Skeletal muscle cell (primary cell): ENCODE measurements at regions not wholly inside any gene's neighbourhood (a gene's known extent, or its start where the extent isn't known, plus 50 kb on each side); places are given as distances from the start of the nearest gene placed in this dataset.
"Not testable (repeated sequence)": the region's sequence is repeated elsewhere in the genome, so short reads cannot be mapped to it uniquely, and the experiment has no call there.

Experiments
- DNase-seq: peaks from one replicate; pipeline ENCODE4 v3.0.0-alpha.2; 2010; ENCODE audit warnings: low read depth
- H3K4me3 ChIP-seq: 2 replicates; pipeline ENCODE4 v1.5.1; 2011; ENCODE audit warnings: low read depth, mild to moderate bottlenecking, control low read depth, low read length, moderate library complexity

DNA sequence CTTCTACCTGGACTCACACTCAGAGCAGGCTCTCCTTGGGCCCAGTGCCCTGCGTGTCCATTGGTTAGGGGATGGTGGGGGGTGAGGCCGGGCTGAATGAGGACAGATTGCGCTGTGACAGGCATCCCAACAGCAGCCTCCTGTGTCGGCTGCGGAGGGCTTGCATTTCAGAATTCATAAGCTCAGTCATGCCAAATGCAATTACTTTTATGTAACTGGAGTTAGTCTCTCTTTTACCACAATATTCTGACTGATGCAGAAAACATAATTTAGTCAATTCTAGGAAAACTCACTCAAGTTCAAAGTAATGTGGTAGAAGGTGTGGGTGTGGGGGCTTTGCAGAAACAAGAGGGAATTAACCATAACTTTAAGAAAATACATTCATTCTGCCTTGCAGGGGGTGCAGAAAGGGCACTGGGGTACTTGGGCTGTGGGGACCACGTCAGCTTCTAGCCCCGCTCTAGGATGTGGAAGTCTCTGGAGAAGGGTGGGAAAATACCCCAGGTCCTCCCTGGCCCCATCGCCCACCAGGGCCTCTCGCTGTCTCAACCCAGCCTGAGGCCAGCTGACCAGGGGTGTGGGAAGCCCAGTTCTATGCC is 257.7 kb downstream of the ADGRD1 start:
- H3K4me3 ChIP-seq, result no peak overlapping the region
- no peak for DNase-seq

DNA sequence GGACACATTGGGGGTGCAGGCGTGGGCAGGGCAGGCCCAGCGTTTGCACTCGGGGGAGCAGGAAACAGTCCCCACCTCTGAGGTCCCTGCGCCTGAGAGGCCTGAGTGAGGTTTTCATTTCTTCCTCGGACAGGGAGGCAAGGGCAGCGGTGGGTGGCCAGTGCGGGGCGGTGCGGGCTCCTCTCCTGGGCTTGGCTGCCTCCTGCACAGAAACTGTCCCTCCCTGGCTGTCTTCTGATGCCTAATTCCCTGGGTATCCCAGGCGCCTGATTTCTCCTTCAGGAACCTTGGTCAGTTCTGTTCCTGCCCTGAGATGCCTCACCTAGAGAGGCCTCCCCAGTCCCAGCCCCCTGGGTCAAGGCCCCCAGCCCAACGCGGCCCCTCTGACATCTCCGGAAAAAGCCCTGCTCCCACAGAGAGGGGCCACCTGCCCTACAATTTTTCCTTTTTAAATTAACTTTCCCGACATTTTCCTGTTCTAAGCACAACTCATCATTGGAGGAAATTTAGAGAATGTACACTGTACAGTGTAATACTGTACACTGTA is 260.3 kb downstream of the ADGRD1 start:
- DNase-seq, result no peak
- H3K4me3 ChIP-seq, result no peak overlapping the region

DNA sequence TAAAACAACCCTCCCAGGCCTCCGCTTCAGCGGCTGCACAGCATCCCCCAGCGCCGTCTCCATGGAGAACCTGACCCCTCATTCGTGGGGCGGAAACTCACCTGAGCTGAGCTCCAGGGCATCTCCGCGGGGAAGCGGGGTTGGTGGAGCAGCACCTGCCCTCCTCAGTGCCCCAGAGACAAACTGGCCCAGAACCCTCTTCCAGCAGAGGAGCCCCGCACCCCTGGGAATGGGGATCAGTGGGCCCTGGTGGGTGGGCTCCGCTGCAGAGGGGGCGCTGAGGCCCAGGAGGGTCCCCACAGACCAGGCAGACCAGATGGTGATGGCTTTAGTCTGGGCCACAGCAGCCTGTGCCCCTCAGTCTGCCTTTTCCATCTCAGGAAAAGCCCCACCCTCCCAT is 261.2 kb downstream of the ADGRD1 start:
- DNase-seq, H3K4me3 ChIP-seq: not testable (repeated sequence)

DNA sequence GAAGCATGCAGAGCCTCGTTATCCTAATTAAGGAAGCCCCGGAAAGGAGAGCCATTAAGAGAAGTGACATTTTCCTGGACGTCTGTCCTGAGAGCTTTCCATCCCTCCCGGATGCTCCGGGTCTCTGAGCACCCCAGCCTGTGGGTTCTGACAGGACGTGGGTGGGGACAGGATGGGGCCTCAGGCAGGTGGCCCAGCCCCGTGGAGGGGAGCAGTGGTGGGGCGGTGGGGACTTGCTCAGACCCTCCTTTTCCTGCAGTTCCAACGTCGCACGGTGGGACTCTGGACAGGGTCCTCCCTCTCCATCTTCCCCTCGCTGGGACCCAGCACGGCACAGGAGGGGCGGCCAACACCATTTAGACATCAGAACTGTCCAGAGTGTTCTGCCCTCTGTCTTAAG is 262.9 kb downstream of the ADGRD1 start:
- not testable (repeated sequence) for DNase-seq, H3K4me3 ChIP-seq

DNA sequence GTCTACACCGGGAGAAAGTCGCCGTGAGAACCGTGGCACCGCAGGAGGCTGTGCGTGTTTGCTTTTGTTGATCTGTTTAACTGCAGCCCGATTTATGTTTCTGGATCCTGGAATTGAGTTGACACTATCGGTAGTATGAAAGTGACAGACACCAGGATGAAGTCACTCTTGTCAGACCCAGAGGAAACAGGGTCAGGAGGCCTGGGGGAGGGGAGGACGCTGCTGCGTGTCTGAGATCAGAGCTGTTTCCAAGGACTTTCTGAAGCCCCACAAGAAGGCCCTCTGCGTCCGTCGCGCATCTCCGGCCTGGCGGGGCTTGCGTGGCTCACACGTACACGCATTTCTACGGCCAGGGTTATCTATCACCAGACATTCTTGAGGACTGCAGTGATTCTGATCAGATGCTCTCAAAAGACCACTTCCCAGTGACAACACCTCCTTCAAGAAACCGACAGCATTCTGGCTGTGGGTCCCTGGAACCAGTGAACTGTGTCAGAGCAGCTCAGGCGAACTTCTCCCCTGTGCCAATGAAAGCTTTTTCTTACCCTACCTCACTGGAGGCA is 263.4 kb downstream of the ADGRD1 start:
- H3K4me3 ChIP-seq, result no peak overlapping the region
- no peak for DNase-seq

DNA sequence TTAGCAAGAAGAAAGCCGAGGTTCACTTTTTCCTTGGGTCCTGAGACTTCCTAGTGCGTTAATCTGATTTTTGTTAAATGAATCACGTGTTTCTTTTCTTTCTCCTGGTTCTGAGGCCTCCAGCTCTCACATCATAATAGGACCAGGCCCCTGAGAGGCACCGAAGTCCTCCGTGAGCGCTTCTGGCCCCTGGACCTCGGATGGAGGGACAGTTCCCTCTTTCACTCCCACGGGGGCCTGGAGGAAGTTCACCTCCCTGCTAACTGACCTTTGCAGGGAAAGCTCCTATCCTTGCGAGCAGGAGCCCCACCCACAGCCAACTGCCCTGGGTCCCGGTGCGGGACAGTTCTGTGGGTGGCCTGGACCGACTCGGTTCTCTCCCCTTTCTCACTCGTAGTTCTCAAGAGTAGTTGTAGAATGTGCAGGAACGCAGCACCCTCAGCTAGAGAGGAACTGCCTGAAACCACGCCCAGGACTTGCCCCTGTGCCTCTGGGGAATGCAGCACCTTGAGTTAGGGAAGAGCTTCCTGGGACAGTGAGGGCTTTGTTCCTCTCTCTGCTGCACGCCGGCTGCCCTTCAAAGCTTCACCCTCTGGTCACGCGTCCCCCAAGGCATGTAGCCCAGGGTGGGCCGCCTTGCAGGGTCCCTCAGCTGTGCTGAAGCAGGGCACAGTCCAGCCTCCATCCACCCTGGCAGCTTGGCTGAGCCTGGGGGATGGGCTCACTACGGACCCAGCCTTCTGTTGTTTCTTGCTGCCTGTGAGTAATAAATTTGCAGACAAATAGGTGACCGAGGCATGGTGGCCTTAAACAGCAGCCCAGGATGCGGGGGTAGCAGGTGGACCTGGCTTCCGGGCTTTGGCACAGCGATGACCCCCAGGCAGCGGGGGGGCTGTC is 264.6 kb downstream of the ADGRD1 start:
- DNase-seq, result no peak
- H3K4me3 ChIP-seq, result no peak overlapping the region

DNA sequence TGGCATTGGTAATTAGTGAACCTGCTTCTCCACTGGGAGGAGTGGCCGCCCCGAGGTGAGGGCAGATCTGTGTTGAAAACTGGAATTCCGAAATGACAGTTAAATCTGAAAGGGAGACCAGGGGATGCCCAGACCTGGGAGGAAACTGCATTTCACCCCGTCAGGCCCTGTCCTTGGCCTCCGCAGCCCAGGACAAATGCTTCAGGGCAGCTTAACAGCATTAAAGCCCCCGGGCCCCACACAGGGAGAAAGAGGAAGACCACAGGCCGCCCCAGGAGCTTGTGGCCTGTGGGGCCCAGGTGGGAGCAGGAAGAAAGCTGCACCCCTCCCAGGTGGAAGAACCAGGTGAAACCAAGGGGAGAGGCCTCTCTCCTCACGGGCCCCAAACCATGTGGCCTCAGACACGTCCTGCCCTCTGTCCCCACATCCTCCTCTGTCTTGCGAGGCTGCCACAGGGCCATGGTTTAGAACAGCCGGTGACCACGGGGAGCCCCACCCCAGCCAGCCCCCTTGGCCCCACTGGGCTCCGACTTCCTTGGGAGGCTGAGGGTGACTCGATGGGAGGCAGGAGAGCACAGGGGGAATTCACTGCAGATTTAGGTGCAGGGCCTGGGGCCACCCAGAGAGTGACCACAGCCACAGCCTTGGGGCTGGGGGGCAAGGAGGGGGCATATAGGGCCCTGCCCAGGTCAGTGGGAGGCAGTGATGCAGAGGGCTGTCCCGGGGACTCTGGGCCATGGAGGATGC is 265.4 kb downstream of the ADGRD1 start:
- no peak for DNase-seq
- no peak overlapping the region for H3K4me3 ChIP-seq

DNA sequence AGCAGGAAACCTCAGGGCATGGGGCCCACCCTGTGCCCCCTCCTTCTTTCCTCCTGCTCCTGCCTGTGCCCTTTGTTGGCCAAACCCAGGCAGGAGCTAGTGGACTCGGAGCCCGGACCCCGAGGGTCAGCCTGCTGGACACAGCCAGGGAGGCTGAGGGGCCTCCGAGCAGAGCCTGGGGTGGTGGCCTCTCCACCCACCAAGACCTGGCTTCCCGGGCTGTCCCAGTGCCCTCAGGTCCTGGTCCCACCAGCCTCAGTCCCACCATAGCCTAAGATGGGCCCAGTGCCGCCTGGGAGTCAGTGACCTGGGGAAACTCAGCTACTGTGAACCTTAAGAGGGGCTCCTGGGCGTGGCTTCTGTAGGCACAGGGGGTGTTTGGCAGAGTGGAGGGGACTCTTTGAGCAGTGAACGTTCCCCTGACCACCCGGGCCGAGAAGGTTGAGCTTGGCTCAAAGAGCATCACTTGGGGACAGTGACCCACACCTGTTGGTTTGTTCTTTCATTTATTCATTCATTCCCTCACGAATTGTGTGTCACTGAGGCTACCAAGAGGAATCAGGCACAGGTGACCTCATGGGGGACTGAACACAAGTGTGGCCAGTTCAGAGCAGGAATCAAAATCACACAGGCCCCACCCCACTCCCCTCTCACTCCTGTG is 266.1 kb downstream of the ADGRD1 start:
- no peak for DNase-seq
- no peak overlapping the region for H3K4me3 ChIP-seq

DNA sequence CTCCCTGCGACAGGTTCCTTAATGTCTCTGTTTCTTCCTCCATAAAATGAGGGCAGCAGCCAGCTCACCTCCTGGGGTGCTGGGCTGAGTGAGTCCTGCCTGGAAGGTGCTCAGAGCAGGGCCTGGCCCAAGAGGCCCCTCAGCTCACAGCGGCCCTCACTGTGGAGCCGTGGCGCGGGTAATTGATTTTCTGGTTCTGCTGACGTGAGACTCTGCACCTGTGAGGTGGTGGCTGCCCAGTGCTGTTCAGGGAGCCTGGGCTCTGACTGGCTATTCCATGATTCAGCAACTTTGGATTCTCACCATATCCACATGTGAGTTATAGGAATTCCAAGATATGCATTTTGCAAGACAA is 266.6 kb downstream of the ADGRD1 start:
- no peak for DNase-seq
- no peak overlapping the region for H3K4me3 ChIP-seq

DNA sequence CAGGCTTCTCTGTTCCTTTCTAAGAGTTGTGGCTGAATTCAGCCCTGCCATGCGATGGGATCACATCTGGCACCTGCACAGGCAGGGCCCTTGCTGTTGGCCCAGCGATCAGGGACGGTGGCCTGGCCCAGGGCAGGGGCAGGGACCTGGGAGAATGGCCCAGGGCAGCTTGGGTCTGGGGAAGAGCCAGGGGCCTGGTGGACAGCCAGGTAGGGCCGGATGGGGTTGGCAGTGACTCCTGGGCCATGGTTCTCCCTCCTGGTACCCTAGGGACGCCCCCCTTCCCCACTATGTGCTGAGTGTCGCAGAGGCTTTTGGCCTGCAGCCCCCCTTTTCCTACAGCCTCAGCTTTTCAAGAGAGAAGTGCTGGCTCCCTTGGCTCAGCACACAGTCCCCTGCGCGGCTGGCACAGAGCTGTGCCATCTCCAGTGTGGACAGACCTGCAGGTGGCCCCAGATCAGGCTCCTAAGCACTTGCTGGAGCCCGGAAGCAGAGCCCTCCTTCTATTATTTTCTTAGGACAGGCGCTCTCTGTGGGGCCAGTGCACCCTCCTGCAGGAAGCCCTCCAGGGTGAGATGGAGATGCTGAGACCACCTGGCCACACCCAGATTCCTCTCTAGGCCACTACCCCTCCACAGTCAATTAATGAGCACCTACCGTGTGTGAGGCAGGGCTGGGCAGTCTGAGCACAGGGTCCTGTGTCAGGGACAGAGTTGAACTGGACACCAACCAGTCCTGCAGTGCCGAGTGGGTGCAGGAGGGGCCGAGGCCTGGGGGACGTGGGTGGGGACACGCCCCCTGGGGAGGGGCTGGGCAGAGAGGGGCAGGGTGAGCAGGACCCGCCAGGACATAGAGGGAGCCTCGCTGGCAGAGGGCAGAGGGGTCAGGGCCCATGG is 267.6 kb downstream of the ADGRD1 start:
- no peak overlapping the region for H3K4me3 ChIP-seq
- no peak for DNase-seq

DNA sequence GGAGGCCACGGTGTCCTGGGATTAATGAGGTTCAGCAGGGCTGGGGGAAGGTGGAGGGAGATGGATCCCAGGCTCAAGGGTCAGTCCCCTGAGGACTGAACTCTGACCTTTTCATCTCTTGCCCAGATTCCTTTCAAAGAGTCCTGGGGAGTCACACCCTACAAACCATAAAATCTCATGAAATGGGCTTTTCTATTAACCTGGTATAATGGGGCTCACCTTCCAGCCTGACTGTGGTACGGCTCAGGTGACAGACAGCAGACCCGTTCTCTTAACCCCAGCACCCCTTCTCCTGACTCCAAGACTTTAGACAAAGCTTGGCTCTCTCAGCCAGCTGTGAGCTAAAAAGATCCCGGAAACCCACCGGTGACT is 268.2 kb downstream of the ADGRD1 start:
- H3K4me3 ChIP-seq, result no peak overlapping the region
- no peak for DNase-seq

DNA sequence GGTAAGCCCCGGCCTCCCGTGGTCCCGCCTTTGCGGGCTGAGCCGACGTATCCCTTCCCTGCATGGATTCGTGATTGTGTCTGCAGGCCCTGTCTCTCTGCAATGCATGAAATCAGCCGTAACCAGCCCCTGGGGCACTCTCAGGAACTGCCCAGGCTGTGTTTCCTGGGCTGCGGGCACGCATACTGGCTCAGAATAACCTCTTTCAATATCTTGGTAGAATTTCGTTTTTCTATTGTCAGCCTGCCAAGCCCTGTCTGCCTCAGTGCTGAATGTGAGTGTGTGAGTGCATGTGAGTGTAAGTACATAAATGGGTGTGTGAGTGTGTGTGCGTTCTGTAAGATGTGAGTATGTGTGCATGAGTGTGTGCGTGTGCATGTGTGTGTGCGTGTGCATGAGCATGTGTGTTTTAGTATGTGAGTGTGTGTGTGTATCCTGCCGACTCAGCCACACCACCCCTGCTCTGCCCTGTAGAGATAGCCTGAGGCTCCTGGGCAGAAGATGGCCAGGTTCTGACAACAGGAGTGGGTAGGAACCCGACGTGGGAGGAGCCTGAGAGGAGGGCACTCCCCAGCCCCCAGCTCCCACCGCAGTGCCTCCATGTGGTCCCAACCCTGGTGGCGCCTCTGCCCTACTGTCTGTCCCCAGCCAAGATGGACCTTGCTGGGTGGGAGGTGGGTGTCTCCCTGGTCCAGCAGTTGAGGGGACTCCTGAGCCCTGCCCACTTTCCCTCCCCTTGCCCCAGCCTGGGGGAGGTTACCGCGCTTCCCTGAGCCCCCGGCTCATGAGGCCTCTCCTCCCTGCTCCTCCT is 268.8 kb downstream of the ADGRD1 start:
- no peak for DNase-seq
- H3K4me3 ChIP-seq, result no peak overlapping the region

DNA sequence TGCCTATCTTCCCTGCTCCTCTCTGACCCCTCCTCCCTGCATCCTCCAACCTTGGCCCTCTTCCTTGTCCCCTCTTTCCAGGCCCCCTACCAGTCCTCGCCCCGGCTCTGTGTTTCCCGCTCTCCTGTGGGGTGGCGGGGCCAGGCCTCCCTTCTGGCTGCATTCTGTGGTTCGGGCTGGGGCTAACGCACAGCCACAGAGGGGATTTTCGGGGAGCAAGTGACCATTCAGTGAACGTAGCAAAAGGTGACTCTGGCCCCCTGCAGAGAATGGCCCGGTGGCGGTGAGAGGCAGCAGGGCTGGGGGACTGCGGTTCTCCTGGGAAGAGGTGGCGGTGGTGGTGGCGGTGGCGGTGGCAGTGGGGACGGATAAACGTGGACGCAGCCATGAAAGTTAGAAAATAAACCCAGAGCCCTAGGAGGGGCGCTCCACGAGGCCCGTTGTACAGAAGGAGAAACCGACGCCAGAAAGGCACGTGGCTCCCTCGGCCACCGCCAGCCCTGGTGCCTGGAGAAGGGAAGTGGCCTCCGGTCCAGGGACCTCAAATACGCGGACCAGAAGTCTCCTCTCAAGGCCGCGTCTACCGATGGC is 269.6 kb downstream of the ADGRD1 start:
- no peak overlapping the region for H3K4me3 ChIP-seq
- no peak for DNase-seq

DNA sequence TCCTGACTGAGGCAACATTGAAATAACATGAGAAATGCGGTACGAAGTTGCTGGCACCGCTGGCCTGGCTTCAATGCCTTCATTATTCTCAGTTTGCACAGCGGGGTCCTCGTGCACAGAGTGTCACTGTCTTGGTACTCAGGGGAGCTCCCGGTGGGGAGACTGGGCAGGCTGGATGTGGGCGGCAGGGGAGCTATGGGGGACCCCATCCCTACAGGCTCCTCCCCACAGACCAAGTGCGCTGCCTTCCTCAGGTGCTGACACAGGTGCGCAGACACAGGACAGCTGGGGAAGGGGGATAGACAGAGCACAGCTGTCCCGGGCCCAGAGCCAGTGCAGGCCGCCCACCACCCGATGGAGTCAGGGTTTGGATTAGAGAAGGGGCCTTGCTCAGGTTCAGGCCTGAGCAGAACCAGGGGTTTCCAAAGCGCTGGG is 270.1 kb downstream of the ADGRD1 start:
- no peak for DNase-seq
- H3K4me3 ChIP-seq, result no peak overlapping the region

DNA sequence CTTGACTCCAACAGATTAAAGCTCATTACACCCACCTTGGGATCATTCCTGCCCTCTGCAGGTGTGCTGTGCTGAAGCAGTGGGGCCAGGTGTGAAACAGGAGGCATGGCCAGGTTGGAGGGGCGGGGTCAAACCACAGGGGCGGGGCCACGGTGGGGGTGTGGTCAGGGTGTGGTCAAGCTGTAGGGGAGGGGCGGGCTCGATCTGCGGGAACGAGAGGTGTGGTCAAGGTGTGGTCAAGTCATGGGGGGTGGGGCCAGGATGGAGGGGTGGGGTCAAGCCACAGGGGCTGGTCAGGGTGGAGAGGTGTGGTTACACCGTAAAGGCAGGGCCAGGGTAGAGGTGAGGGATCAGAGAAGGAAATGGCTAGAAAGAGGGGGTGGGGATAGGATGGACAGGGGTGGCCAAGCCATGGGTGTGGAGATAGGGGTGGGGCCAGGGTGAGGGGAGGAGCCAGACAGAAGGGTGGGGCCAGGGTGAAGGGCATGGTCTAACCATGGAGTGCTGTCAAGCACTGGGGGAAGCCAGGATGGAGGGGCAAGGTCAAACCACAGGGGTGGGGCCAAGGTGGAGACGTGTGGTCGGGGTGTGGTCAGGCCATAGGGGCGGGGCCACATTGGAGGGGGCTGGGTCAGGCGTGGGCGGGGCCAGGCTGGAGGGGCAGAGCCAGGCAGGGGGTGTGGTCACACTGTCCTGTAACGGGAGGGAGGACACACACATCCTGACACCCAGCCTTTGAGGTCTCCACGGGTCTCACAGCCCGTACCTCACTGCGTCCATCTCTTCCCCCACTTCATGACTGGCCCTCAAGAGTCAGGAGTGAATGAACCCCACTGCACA is 270.7 kb downstream of the ADGRD1 start:
- not testable (repeated sequence) for H3K4me3 ChIP-seq, DNase-seq

DNA sequence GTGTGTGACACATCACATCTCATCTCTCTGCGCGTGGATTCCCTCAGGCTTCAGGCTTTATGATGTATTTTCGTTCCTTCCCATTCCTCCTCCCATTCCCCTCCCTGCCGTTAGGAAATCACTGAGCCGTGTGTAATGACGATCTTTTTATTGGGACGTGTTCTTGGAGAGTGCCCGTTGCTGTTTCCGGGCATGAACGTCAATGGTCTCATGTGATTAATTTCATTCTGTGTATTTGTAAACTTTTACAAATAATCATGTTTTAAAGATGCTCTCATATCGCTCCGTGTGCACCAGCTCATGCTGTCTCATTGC is 271.3 kb downstream of the ADGRD1 start:
- H3K4me3 ChIP-seq, DNase-seq: not testable (repeated sequence)
